GM12878 (cell line): ENCODE measurements at regions not wholly inside any gene's neighbourhood (a gene's known extent, or its start where the extent isn't known, plus 50 kb on each side); places are given as distances from the start of the nearest gene placed in this dataset.

Source experiments
- ATAC-seq: fragments of 200-7000 bp; cut with Tn5 transposase; 3 replicates; pipeline ENCODE4 v1.9.1; 2020; ENCODE audit warnings: mild to moderate bottlenecking, moderate library complexity
- BruUV-seq: library from RNA; stranded (reverse); fragments of 400-500 nt; replicated peaks from 2 replicates; lab custom pipeline; 2021; lab: Mats Ljungman, UMichigan
- CTCF ChIA-PET: fragments of 300-600 bp; sonication (Branson Sonifier 250); formaldehyde crosslinking; extraction: SDS; loops from one replicate; lab custom pipeline; 2021; ENCODE audit warnings: inconsistent platforms; lab: Yijun Ruan, JAX
- POLR2A ChIA-PET: fragments of 350-600 bp; formaldehyde crosslinking; extraction: SDS; loops from one replicate; lab custom pipeline; 2021; ENCODE audit warnings: inconsistent platforms; lab: Charles Lee
- RAD21 ChIA-PET: fragments of 300-600 bp; sonication (Branson Sonifier 250); formaldehyde crosslinking; loops from one replicate; lab custom pipeline; 2023; ENCODE audit warnings: antibody characterized with exemption; ENCODE audit not compliant: unreplicated experiment; lab: Charles Lee
- SMC1A ChIA-PET: fragments of 300-600 bp; sonication (Branson Sonifier 250); formaldehyde crosslinking; loops from one replicate; lab custom pipeline; 2023; ENCODE audit not compliant: unreplicated experiment, uncharacterized antibody; lab: Charles Lee
- DNase-seq: peaks from one replicate; pipeline ENCODE4 v3.0.0-alpha.2; 2011; ENCODE audit warnings: low read depth, low spot score
- FAIRE-seq: peaks from 3 replicates; lab custom pipeline; 2011; peaks lifted over from hg19 to GRCh38; lab: Jason Lieb, UNC
- H2AFZ ChIP-seq: 2 replicates; pipeline ENCODE4 v1.6.0; 2011; ENCODE audit warnings: low read depth, low read length, control low read depth; ENCODE audit not compliant: control insufficient read depth
- H3K27ac ChIP-seq: 2 replicates; pipeline ENCODE4 v1.5.1; 2011; ENCODE audit warnings: control low read depth; ENCODE audit not compliant: control insufficient read depth, insufficient read depth
- H3K27me3 ChIP-seq, 2 experiments: replicated peaks in 1 of 2; 2 replicates each; pipeline versions ENCODE4 v1.6.0 to v1.6.1; 2011; ENCODE audit warnings: low read length in 1 of 2; ENCODE audit not compliant: control insufficient read depth in 2 of 2, insufficient read depth in 2 of 2
- H3K36me3 ChIP-seq, 2 experiments: 2 replicates each; pipeline ENCODE4 v1.5.1; 2011; ENCODE audit warnings: low read length in 1 of 2; ENCODE audit not compliant: control insufficient read depth in 2 of 2, insufficient read depth in 2 of 2
- H3K4me1 ChIP-seq: 2 replicates; pipeline ENCODE4 v1.6.1; 2011; ENCODE audit warnings: mild to moderate bottlenecking, low read length, moderate library complexity, mixed read lengths; ENCODE audit not compliant: control insufficient read depth, insufficient read depth
- H3K4me2 ChIP-seq: 2 replicates; pipeline ENCODE4 v1.6.0; 2011; ENCODE audit warnings: control low read depth; ENCODE audit not compliant: control insufficient read depth, insufficient read depth
- H3K4me3 ChIP-seq: fragments of 200-600 bp; sonication (generic); 2 replicates; pipeline ENCODE4 v1.5.1; 2016
- H3K79me2 ChIP-seq: 2 replicates; pipeline ENCODE4 v1.6.0; 2011; ENCODE audit warnings: low read length; ENCODE audit not compliant: control insufficient read depth, insufficient read depth
- H3K9ac ChIP-seq: 2 replicates; pipeline ENCODE4 v1.8.0; 2011; ENCODE audit warnings: low read length, control low read depth, mixed read lengths; ENCODE audit not compliant: control insufficient read depth, insufficient read depth
- H3K9me3 ChIP-seq: replicated peaks from 3 replicates; pipeline ENCODE4 v1.5.1; 2011; ENCODE audit warnings: mild to moderate bottlenecking, low read length; ENCODE audit not compliant: control insufficient read depth, insufficient read depth
- H4K20me1 ChIP-seq: 2 replicates; pipeline ENCODE4 v1.6.0; 2011; ENCODE audit not compliant: control insufficient read depth, insufficient read depth
- CBFB ChIP-seq: IDR thresholded peaks from 2 replicates; pipeline ENCODE4 v1.6.1; 2016; ENCODE audit warnings: antibody characterized with exemption, low read depth
- CHD2 ChIP-seq: IDR thresholded peaks from 2 replicates; pipeline ENCODE4 v1.6.1; 2011; ENCODE audit warnings: low read depth, low read length, improper control_type of control experiment, borderline replicate concordance
- DPF2 ChIP-seq: fragments of 450-650 bp; IDR thresholded peaks from 2 replicates; pipeline ENCODE4 v1.6.1; 2017; ENCODE audit warnings: mild to moderate bottlenecking
- FOS ChIP-seq: IDR thresholded peaks from 3 replicates; pipeline ENCODE4 v1.6.1; 2011; ENCODE audit warnings: borderline replicate concordance; ENCODE audit not compliant: insufficient read length; ENCODE audit errors: extremely low read depth
- IRF4 ChIP-seq: IDR thresholded peaks from 2 replicates; pipeline ENCODE4 v1.6.1; 2011; ENCODE audit warnings: low read depth, low read length
- PAX5 ChIP-seq: IDR thresholded peaks from 2 replicates; pipeline ENCODE4 v1.6.1; 2011; ENCODE audit warnings: low read depth, low read length, borderline replicate concordance
- SIN3A ChIP-seq: IDR thresholded peaks from 2 replicates; pipeline ENCODE4 v1.6.1; 2012; ENCODE audit warnings: low read depth, low read length, improper control_type of control experiment
- SMARCA5 ChIP-seq: fragments of 450-650 bp; IDR thresholded peaks from 2 replicates; pipeline ENCODE4 v1.6.1; 2017; ENCODE audit warnings: mild to moderate bottlenecking
- SP1 ChIP-seq: IDR thresholded peaks from one replicate; pipeline ENCODE4 v1.6.1; 2011; ENCODE audit warnings: low read depth, low read length
- SPI1 ChIP-seq: IDR thresholded peaks from 2 replicates; pipeline ENCODE4 v1.6.1; 2011; ENCODE audit warnings: low read depth, mild to moderate bottlenecking, low read length, moderate library complexity, borderline replicate concordance; ENCODE audit not compliant: insufficient read depth
- ZBED1 ChIP-seq: IDR thresholded peaks from 2 replicates; pipeline ENCODE4 v1.6.1; 2016; ENCODE audit warnings: borderline replicate concordance
- ZNF274 ChIP-seq: IDR thresholded peaks from one replicate; pipeline ENCODE4 v1.8.0; 2011; ENCODE audit not compliant: insufficient read length, insufficient read depth
- WGBS: methylation state at CpG from one replicate; pipeline ENCODE4 v1.1.6; 2016; ENCODE audit warnings: low lambda C conversion rate; ENCODE audit not compliant: insufficient replicate concordance, insufficient coverage; ENCODE audit errors: missing lambda C conversion rate; 5-methylcytosine and 5-hydroxymethylcytosine counted together
- in situ Hi-C: fragments of 300-500 bp; cut with MboI; formaldehyde crosslinking; loops from 9 replicates; pipeline ENCODE4 v1.14.3; 2018; ENCODE audit warnings: mixed read lengths
- intact Hi-C: fragments of 100-400 bp; cut with micrococcal nuclease; formaldehyde crosslinking; loops from one replicate; pipeline ENCODE4 v1.14.2; 2022; ENCODE audit not compliant: unreplicated experiment
- TF ChIP-seq, protein P1 (sequence below): IDR thresholded peaks from 2 replicates; pipeline ENCODE4 v1.6.1; 2012; ENCODE audit warnings: low read depth, low read length, improper control_type of control experiment
- TF ChIP-seq, protein P2 (sequence below): fragments of 450-650 bp; IDR thresholded peaks from 2 replicates; pipeline ENCODE4 v1.6.1; 2016; ENCODE audit warnings: mild to moderate bottlenecking

DNA sequence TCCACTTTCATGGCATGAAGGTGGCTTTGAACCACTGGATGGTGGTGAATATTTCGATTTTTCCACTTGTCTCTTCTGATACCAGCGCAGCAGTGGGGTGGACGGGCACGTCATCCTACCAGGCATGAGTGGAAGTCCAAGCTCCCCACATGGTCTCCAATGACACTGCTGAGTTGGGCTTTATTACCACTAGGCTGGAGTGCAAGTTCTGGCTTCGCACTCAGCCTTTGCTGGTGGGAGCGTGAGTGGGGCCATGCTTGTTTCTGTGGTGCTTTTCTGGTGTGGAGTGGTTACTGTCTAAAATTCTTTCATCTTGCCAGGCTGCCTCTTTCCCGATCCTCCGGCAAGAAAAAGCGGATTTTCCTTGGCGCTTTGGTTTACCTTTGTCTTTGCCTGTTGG, 70.1 kb upstream of the SDK1 start:
- TF ChIP-seq SMARCA5 (no peak), SPI1 (no peak)
- TF ChIP-seq, protein P1, sequence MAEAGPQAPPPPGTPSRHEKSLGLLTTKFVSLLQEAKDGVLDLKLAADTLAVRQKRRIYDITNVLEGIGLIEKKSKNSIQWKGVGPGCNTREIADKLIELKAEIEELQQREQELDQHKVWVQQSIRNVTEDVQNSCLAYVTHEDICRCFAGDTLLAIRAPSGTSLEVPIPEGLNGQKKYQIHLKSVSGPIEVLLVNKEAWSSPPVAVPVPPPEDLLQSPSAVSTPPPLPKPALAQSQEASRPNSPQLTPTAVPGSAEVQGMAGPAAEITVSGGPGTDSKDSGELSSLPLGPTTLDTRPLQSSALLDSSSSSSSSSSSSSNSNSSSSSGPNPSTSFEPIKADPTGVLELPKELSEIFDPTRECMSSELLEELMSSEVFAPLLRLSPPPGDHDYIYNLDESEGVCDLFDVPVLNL: no peak
- TF ChIP-seq, all 136 proteins: peak for 0
- intact Hi-C loops: no loop called here
- Histone ChIP-seq H3K9ac (no peak overlapping the region), H3K36me3 (no peaks in the 10 kb centered on the region), H4K20me1 (no peaks in the 10 kb centered on the region), H3K27me3 (no peaks in the 10 kb centered on the region), H3K4me2 (no peak overlapping the region), H3K4me3 (no peak overlapping the region), H3K79me2 (no peaks in the 10 kb centered on the region), H3K27ac (no peak overlapping the region), H2AFZ (no peak overlapping the region), H3K4me1 (no peaks in the 10 kb centered on the region), H3K9me3 (no peaks in the 10 kb centered on the region)
- no peak for DNase-seq
- CTCF ChIA-PET: no interaction called here
- no peak for FAIRE-seq
- RAD21 ChIA-PET: no interaction called here
- ATAC-seq: no peak
- SMC1A ChIA-PET: no interaction called here
- WGBS: 48% methylated on average over 10 of the region's 10 CpGs
- BruUV-seq: no TSS peak
- in situ Hi-C loops: no loop called here
- POLR2A ChIA-PET: no interaction called here

DNA sequence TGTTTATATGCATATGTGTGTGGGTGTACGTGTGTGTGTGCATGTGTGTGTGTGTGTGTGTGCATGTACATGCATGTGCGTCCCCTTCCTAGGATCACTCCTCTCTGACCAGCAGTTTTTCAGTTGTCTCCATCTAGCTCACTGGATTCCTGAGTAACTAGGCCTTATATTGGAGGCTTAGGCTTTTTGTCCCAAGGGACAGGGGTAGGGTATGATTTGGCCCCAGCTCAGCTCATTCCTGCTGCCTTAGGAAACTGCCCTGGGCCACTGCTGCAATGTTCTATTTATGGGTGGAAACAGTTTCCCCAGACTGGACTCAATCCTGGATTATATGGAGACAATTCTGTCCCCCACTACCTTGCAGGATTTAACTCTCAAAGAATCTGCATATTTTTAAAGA, 68.8 kb upstream of the SDK1 start:
- H3K4me1 ChIP-seq: no peaks in the 10 kb centered on the region
- no peak overlapping the region for H3K27ac ChIP-seq
- H3K9me3 ChIP-seq: no peaks in the 10 kb centered on the region
- 58% methylated on average over 2 of the region's 2 CpGs for WGBS
- H3K27me3 ChIP-seq: no peaks in the 10 kb centered on the region
- no peak overlapping the region for H3K4me3 ChIP-seq
- H3K4me2 ChIP-seq: no peak overlapping the region
- DNase-seq (no peak), ATAC-seq (no peak), FAIRE-seq (no peak)
- H3K9ac ChIP-seq: no peak overlapping the region
- no peaks in the 10 kb centered on the region for H4K20me1 ChIP-seq
- ChIA-PET SMC1A (no interaction called here), RAD21 (no interaction called here), POLR2A (interaction anchor here (0.5 kb wide), 1 partner anchor 859 kb away, joined by 4 read pairs; no protein-coding TSS in a partner anchor), CTCF (interaction anchor here (0.6 kb wide), 1 partner anchor 486 kb away, joined by 3 read pairs; no protein-coding TSS in a partner anchor)
- no peak for TF ChIP-seq CHD2
- TF ChIP-seq ZBED1: no peak
- TF ChIP-seq ZNF274: no peak
- no peak for TF ChIP-seq CBFB
- TF ChIP-seq IRF4: no peak
- TF ChIP-seq PAX5: no peak
- TF ChIP-seq DPF2: no peak
- TF ChIP-seq, protein P2, sequence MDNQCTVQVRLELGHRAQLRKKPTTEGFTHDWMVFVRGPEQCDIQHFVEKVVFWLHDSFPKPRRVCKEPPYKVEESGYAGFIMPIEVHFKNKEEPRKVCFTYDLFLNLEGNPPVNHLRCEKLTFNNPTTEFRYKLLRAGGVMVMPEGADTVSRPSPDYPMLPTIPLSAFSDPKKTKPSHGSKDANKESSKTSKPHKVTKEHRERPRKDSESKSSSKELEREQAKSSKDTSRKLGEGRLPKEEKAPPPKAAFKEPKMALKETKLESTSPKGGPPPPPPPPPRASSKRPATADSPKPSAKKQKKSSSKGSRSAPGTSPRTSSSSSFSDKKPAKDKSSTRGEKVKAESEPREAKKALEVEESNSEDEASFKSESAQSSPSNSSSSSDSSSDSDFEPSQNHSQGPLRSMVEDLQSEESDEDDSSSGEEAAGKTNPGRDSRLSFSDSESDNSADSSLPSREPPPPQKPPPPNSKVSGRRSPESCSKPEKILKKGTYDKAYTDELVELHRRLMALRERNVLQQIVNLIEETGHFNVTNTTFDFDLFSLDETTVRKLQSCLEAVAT: no peak
- no peak for TF ChIP-seq SIN3A
- no peak for TF ChIP-seq SP1
- TF ChIP-seq FOS: no peak
- no TSS peak for BruUV-seq
- no peaks in the 10 kb centered on the region for H3K36me3 ChIP-seq
- intact Hi-C loops: no loop called here
- H3K79me2 ChIP-seq: no peaks in the 10 kb centered on the region
- H2AFZ ChIP-seq: no peak overlapping the region
- in situ Hi-C loops: no loop called here
